ENCODE measurements at regions not wholly inside any gene's neighbourhood (a gene's known extent, or its start where the extent isn't known, plus 50 kb on each side); places are given as distances from the start of the nearest gene placed in this dataset.

GRCh38 chr12:24632466-24632865 lies 316.4 kb downstream of the BCAT1 start:
- TF ChIP-seq POLR2A (IDR thresholded peaks at IDR 0.05): no peak
- TF ChIP-seq CTCF (IDR thresholded peaks at IDR 0.05): no peak

Measured in stomach (tissue), 4 donors.